Hepatocyte (in vitro differentiated cells): ENCODE measurements at regions not wholly inside any gene's neighbourhood (a gene's known extent, or its start where the extent isn't known, plus 50 kb on each side); places are given as distances from the start of the nearest gene placed in this dataset.

Experiments
- CTCF ChIP-seq: fragments of 200-600 bp; sonication (generic); IDR thresholded peaks from 2 replicates; pipeline ENCODE4 v1.5.1; 2016; ENCODE audit warnings: antibody characterized with exemption, mild to moderate bottlenecking; ENCODE audit not compliant: poor library complexity
- EZH2 ChIP-seq: fragments of 200-600 bp; sonication (generic); IDR thresholded peaks from 2 replicates; pipeline ENCODE4 v1.6.1; 2016; ENCODE audit warnings: antibody characterized with exemption, mild to moderate bottlenecking, borderline replicate concordance

- TF ChIP-seq CTCF, result no peak
- no peak for TF ChIP-seq EZH2
Measured at GRCh38 chr12:87670448-87670847, 358.8 kb downstream of the C12orf50 start.
